Sigmoid colon (tissue), 4 donors: ENCODE measurements at regions not wholly inside any gene's neighbourhood (a gene's known extent, or its start where the extent isn't known, plus 50 kb on each side); places are given as distances from the start of the nearest gene placed in this dataset.

Experiments used
- CTCF ChIP-seq, 4 experiments: fragments of 450-650 bp in 3 of 4; fragments of 200-600 bp in 1 of 4; IDR thresholded peaks; one replicate each; pipeline ENCODE4 v1.5.1; 2016 to 2019; ENCODE audit warnings: antibody characterized with exemption in 4 of 4, mild to moderate bottlenecking in 3 of 4, moderate library complexity in 2 of 4
- EP300 ChIP-seq, 4 donors: sonication (generic); formaldehyde crosslinking; IDR thresholded peaks; one replicate each; pipeline ENCODE4 v1.6.1; 2017; ENCODE audit warnings: antibody characterized with exemption in 4 of 4
- POLR2A ChIP-seq, 2 donors: fragments of 450-650 bp; IDR thresholded peaks; one replicate each; pipeline ENCODE4 v1.6.1; 2016; ENCODE audit warnings: antibody characterized with exemption in 2 of 2, mild to moderate bottlenecking in 2 of 2, moderate library complexity in 2 of 2
- POLR2AphosphoS5 ChIP-seq, 4 donors: sonication (generic); formaldehyde crosslinking; IDR thresholded peaks; one replicate each; pipeline ENCODE4 v1.6.1; 2017; ENCODE audit warnings: antibody characterized with exemption in 4 of 4

- TF ChIP-seq CTCF (IDR thresholded peaks at IDR 0.05) (no peak), EP300 (IDR thresholded peaks at IDR 0.05) (no peak), POLR2A (IDR thresholded peaks at IDR 0.05) (no peak), POLR2AphosphoS5 (IDR thresholded peaks at IDR 0.05) (no peak)
Observed at GRCh38 chr16:49084628-49085390, 196.8 kb downstream of the CBLN1 start.
